NCI-H128 (cell line): ENCODE measurements at regions not wholly inside any gene's neighbourhood (a gene's known extent, or its start where the extent isn't known, plus 50 kb on each side); places are given as distances from the start of the nearest gene placed in this dataset.

Experiments used
- DNase-seq: peaks from one replicate; lab custom pipeline; 2025; ENCODE audit not compliant: unreplicated experiment; lab: John Stamatoyannopoulos, UW

DNA sequence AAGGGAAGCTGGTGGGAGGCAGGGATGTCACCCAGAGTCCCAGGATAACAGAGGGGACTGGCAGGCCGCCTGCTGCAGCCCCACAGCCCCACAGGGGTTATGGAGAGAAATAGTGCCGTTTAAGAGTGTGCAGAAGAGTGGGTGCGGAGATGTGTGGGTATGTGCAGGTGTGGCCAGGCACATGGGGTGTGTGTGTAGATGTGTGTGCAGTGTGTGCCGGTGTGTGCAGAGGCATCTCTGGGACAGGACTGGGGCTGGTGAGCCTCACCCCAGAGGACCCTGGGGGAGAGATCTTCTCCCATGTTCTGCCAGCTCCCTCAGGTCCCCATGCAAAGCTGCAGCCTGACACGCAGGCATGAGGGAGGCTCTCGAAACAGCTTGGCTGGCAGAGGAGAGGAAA is 157.4 kb downstream of the RBFOX3 start:
- no peak for DNase-seq

DNA sequence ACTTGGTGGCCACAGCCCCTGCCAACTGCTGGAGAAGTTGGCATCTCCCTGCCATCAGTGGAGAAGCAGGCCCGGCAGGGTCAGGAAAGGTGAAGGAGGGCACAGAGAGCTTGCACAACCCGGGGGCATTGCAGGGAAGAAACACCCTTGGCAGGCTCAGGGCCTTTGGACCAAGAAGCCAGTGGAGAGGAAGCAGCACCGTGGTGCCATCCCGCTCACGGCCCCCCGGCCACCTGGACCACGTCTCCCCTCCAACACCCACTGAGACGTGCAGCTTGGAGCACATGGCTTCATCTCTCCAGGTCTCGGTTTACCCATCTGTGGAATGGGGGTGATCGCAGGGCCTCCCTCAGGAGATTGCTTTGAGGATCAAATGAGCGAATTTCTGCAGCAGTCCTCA is 158.1 kb downstream of the RBFOX3 start:
- DNase-seq = no peak

DNA sequence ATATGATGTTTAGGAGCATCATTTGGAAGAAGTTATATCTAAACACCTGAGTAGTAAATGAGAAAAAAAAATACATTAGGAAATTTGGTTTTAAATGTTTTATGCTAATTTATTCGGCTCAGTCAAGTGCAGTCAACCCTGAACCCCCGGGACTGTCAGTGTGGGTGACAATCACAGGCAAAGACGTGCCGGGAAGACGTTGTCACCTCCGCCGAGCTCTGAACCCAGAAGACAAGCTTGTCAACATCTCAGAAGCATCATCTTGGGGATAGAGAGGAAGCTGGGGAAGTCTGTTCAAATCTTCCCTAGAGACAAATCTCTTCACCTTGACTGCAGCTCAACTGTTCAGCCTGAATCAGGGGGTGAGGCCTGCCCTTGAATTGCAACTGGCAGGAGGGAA is 159.7 kb downstream of the RBFOX3 start:
- no peak for DNase-seq

DNA sequence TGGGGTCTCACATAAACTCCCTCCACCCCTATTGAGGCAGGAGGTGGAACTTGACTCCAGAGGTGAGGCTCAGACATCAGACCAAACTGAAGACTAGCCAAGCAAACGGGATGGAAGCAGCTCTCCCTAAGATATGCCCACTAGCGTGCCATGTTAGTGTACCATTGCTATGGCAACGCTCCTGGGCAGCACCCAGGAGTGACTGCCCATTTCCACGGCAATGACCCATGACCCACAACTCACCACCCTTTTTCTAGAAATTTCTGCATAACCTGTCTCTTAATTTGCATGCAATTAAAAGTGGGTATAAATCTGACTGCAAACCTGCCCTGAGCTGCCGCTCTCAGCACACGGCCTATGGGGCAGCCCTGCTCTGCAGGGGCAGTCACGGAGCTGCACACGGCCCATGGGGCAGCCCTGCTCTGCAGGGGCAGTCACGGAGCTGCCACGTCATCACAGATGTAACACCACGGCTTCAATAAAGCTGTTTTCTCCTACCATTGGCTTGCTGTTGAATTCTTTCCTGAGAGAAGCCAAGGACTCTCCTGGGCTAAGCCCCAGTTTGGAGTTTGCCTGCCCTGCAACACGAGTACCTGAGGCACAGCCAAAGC is 164.3 kb downstream of the RBFOX3 start:
- DNase-seq = no peak

DNA sequence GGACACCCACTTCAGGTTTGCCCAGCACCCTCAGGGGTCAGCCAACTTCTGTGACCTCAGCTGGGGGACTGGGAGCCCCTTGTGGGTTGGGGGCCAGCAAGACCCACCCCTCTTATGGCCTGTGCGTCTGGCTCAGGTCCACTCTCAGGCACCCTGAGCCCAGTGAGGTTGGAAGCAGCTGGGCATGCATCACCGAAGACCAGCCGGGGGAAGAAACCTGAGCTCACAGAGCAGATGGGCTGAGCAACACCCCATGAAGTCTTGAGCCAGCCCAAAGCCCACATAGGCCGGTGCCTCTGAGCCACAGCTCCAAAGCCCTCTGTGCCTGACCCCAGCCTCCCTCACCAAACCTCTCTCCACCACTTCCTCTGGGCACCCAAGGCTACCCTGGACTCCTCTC is 166.7 kb downstream of the RBFOX3 start:
- DNase-seq = no peak

DNA sequence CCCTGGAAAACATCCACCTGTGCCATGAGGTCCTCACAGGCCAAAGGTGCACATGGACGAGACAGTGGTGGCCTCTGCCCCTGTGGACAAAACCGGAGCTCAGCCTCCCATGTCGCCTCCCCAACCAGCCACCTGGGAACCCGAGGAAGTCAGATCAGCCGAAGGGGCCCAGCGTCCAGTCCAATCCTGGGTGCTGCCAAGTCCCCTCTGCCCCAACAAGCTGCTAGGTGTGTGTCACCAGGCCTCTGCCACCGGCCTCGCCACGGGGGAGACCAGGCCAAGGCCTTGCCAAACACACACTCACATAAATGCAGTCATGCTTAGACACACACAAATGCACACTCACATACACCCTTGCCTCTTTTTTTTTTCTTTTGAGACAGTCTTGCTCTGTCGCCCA is 167.8 kb downstream of the RBFOX3 start:
- DNase-seq = no peak

DNA sequence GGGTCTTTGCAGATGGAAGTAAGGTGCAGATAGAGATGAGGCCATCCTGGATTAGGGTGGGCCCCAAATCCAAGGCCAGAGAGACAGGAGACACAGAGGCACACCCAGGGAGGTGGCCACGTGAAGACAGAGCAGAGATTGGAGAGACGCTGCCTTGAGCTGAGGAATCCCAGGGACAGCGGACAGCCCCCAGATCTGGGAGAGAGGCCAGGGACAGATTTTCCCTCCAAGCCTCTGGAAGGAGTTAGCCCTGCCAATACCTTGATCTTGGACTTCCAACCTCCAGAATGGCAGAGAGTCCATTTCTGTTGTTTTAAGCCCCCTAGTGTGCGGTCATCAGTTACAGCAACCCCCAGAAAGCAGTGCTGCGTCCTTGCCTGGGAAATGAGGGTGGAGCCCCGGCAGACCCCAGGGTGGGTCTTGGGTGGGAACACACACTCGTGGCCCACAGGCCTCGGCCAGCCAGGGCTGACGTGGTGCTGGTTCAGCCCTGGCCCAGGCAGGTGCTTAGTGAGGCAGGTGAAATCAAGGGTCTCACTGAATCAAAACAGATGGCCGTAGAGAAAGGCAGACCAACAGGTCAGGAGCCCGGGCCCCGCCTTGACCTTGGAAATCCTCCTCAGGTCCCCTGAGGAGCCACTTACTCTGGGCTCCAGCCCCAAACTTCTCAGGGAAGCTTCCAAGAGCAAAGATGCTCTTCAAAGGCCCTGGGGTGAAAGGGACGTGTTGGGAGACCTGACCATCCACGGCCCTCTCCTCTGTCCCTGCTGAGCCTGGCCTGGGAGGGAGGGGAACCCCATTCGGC is 169.3 kb downstream of the RBFOX3 start:
- no peak for DNase-seq

DNA sequence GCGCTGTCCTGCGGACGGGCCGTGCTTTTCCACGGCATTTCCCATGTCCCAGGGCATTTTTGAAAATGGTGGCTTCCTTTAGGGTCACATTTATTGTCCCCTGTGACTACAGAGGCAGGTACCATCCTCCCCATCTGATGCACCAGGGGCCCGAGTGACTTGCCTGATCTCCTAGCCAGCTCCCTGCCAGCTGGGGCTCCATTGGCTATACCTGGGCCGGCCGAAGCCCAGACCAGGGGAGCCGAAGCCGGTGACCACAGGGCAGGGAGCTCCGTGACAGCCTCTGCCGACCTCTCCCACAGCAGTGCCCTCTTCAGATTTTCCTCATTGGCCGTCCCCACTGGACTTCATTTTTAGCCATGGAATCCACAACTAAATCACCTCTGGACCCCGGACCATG is 170.6 kb downstream of the RBFOX3 start:
- no peak for DNase-seq

DNA sequence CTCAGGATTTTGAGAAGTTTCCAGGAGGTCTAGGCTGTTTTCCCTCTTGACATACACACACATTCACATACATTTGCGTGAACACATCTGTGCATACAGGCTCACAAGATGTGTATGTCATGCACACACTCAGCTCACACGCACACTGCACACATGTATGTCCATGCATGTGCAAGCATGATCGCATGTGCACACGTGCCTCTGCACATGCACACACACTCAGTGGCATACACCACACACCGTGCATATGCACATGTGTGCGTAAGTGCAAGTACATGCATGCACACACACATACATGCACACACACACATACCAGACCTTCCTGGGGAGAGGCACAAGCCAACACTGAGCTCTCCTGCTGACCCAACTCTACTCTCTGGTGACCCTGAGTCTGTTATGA is 171.4 kb downstream of the RBFOX3 start:
- DNase-seq = no peak

DNA sequence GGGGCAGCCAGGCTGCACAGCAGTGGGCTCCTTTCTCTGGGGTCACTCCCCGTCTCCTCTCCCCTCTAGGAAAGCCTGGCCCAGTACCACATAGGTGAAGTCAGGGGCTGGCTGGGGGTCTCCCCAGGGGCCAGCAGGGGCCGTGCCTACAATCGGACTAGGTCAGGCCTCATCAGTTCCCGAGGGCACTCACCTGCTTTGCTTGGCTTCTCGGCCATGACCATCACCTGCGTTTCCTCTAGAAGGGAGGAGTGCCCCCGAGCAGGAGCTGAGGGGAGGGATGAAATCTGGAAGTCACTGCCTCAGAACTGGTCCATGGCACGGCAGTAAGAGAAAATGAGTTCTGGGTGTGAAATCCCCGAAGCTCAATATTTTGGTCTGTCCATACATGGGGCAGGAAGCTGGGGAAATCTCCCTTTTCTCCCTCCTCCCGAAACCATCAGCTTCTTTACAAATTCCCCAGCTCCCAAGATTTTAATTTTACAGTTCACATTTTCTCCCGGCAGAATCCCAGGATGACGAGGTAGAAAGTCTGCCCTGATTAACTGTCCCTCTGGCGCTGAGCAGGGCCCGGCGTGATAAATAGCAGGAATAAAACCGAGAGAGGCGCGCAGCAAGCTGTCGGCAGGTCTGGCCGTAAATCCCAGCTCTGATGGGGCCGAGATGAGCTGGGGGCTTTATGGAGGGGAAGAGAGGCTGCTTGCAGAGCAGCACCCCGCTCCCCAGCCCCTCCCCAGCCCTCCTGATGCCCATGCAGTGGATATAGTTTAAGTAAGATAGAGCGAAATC is 172.1 kb downstream of the RBFOX3 start:
- DNase-seq = no peak

DNA sequence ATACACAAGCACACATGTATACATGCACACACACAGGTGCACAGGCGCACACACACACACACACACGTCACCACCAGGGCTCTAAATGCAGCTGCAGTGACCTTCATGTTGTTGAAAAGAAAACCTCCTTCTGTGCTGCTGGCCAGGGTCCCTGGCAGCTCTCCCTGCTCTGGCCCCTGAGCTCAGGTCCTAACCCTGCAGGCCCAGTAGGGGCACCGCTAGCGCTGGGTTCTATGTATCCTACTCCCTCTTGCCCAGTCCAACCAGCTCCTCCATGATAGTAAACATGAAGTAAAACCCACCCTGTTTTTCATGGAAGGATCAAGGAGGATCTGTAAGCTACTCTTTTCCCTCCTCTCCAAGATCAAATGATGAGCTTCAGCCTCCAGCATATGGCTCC is 172.8 kb downstream of the RBFOX3 start:
- DNase-seq = no peak

DNA sequence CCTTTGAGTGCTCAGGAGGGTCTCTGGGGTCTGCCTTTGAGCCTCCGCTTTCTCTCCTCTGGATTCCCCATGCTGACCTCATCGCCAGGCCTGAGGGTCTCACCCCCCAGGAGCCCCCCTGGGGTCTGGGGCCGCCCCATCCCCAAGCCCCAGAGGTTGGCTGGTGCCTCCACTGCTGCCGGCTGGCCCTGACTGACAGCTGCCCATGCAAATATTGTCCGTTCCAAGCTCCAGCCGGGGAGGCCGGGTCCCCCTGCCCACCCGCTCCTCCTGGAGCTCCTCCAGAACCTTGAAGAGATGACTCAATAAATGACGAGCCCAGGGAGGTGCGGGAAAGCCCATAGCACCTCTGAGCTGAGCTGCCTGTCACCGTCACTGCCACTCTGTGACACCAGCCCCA is 173.8 kb downstream of the RBFOX3 start:
- DNase-seq = no peak

DNA sequence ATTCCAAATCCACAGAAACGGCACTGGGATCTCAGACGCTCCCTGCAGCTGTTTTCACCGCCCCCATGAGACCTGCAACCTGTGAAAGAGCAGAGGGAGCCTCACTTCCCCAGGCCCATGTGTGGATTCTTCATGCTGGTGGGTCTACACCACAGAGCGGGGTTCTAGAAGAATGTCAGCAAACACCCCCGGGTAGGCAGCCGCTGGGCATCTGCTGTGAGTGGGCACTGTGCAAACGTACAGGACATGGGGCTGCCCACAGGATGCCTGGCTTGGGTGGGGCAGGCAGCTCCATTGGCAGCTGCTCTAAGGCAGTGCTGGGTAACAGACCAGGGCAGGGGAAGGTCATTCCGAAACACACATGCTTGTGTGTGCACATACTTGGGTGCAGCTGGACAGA is 174.9 kb downstream of the RBFOX3 start:
- DNase-seq = no peak

DNA sequence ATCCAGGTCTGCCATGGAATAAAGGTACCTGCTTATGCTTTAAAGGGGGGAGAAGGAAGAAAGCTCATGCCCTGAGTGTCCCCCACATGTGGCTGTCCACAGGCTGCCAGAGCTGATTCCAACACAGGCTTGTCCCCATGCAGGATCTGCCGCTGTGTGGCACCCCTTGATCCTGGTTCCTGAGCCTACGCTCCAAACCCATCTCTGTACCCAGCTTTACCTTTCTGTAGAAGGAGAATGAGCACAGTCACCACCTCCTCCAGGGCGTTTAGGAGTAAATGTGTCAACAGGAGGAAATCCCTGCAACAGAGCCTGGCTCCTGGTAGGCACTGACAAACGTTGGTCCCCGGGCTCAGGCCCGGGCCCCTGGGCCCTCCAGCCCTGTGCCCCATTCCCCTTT is 175.6 kb downstream of the RBFOX3 start:
- no peak for DNase-seq

DNA sequence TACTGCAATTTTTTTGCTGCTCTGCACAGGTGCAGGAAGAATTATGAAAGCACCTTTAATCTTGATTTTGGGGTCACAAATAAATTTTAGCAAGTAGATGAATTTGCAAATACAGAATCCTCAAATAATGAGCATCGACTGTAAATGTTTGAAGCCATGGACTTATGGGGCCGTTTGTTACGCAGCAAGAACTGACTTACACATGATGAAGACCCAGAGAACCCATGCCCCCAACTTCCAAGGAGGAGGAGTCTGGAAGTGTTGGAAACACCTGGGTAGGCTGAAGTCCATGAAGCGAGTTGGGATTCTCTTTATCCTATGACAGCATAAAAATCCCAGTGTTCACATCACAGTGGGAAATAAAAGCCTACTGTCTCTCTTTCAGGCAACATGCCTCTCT is 176.6 kb downstream of the RBFOX3 start:
- DNase-seq = no peak

DNA sequence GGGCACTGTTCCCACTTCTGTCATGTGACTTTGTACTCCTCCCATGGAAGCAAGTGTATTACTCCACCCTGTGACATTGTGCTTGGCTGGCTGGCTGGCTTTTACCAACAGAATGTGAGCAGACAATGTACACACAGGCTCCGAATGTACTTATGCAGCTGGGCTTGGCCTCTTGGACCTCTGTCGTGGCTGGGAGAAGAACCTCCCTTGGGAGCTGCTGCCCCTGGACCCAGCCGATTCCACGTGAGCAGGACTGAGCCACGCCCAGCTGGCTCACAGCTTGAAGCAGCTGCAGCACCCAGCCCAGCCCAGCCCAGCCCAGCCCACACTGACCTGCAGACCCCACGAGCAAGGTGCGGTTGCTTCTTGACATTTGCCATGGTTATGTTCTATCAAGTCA is 177.5 kb downstream of the RBFOX3 start:
- DNase-seq = no peak

DNA sequence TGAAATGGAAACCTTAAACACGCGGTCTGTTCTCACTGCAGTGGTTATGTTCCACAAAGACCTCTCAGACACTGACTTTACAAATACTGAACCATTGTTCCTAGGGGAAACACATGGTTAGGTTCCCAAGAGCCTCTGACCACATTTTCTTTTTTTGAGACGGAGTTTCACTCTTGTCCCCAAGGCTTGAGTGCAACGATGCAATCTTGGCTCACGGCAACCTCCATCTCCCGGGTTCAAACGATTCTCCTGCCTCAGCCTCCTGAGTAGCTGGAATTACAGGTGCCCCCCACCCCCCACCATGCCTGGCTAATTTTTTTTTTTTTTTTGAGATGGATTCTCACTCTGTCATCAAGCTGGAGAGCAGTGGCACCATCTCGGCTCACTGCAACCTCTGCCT is 179.7 kb downstream of the RBFOX3 start:
- DNase-seq = no peak

DNA sequence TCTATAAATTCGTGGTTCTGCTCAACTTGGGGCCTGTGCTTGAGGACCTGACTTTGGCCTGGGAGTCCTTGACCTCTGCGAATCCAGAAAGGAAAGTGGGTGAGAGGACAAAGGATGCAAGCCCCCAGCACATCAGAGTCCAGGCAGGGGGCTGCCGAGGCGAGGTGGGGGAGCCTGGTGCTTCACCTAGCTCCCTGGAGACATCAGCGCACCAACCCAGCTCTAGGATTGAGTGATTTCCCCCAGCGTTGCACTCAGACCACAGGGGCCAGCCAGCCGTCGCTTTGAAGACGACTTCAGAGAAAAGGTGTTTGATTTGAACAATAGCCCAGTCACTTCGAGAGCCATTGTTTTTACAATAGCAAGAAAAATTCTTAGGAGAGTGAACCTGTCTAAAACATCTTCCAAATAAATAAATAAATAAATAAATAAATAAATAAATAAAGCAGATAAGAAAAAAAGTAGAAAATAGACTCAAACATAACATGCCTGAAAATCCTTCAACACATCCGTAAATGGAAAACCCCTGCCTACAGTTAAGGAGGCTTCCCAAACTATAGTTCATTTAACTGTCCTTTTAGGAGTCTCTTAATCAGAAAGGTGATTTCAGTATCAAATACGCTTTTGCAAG is 180.9 kb downstream of the RBFOX3 start:
- DNase-seq = no peak

DNA sequence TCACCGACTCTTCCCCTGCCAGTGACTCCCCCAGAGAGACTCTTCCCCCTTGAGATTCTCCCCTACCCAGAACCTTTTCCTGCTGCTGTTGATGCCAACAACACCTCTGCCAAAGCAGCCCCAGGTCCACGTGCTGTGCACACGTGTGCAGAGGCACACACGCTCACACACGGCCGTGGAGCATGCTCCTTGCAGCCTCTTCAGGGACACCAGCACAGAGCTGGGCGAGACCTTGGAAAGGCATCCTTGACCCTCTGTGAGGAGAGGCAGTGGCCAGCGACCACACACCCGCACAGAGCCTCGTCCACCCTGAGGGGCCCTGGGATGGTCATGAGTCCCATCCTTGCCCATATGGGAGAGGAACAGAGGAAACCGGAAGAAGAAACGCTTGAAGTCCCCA is 181.9 kb downstream of the RBFOX3 start:
- DNase-seq = no peak

DNA sequence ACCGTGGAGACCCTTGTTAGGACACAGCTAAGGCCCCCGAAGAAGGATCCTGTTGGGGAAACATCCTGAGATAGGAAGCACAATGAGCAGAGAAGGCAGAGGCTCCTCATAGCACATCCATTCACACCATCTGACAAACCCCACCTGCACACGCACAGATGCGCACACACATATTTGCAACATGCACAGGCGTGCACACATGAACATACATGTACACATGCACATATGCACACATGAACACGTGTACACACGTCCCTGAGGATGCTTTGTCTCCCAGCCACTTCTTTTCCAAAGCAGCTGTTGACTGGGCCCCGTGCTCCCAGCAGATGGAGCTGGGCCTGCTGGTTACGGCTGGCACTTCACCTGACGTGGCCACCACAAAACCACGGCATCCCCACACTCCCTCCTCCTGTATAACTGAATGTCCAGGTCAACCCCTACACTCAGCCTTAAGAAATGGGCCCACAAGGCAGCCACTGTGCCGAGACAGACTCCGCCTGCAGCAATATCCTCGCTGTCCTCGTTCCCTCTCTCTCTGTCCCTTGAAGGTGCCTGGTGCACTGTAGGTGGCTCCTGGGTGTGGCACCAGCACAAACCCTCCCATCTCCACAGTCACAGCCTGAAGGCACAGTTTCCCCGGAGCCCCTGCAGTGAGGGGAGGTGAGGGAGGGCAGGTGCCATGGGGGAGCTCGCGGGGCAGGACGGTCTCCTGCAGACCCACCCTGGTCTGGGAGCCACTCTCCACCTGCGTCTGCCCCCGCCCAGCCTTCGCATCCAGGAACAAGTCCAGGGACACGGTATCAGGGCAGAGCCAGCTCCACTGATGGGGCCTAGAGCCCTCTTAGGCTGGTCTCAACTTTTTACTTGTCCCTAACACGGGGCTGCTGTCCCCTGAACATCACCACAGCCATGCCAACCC is 183.0 kb downstream of the RBFOX3 start:
- no peak for DNase-seq

DNA sequence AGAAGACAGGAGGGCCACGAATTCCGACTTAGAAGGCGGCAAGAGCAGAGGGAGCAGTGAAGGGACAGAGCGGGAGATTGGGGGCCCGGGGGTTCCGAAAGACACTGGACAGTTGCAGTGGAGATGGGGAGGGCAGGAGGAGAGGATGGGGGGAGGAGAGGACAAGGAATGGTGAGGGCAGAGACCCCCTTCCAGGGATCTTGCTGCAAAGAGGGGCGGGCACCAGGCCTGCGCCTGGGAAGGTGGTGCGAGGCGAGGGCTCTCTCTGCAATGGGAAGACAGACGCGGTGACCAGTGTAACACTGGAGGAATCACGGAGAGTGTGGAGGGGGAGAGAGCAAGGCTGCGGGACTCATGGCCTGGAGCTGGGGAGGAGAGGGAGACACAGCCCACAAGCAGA is 185.2 kb downstream of the RBFOX3 start:
- DNase-seq = no peak
